KOPT-K1 (cell line): ENCODE measurements at regions not wholly inside any gene's neighbourhood (a gene's known extent, or its start where the extent isn't known, plus 50 kb on each side); places are given as distances from the start of the nearest gene placed in this dataset.
"Not testable (repeated sequence)": the region's sequence is repeated elsewhere in the genome, so short reads cannot be mapped to it uniquely, and the experiment has no call there.

ENCODE experiments used
- H3K27ac ChIP-seq: fragments of 200-600 bp; sonication (generic); 2 replicates; pipeline ENCODE4 v1.5.1; 2016; ENCODE audit warnings: antibody characterized with exemption, mild to moderate bottlenecking, low read depth, low read length; ENCODE audit not compliant: poor library complexity, severe bottlenecking
- H3K36me3 ChIP-seq: fragments of 200-600 bp; sonication (generic); 2 replicates; pipeline ENCODE4 v1.5.1; 2017; ENCODE audit warnings: antibody characterized with exemption, mild to moderate bottlenecking, low read length, moderate library complexity; ENCODE audit not compliant: insufficient read depth
- H3K9me3 ChIP-seq: fragments of 200-600 bp; sonication (generic); 2 replicates; pipeline ENCODE4 v1.5.1; 2017; ENCODE audit warnings: antibody characterized with exemption, low read length, mild to moderate bottlenecking; ENCODE audit not compliant: insufficient read depth, poor library complexity, severe bottlenecking

DNA sequence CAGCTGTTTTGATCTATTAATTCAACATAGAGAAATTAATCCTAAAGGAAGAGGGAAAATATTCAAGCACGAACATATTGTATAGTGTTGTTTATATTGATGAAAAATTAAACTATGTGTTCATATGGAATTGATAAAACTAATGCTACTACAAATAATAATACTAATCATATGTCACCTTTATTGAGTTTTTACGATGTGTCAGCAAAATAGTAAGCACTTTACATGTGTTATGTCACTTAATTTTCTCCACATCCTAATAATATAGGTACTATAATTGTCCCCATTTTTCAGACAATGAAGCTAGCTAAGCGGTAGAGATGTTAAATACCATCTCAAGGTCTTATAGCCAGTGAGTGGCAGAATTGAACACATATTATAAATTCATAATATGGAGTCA, 2008.5 kb upstream of the WWC1 start:
- no peaks in the 10 kb centered on the region for H3K9me3 ChIP-seq
- no peaks in the 10 kb centered on the region for H3K36me3 ChIP-seq
- no peak overlapping the region for H3K27ac ChIP-seq

DNA sequence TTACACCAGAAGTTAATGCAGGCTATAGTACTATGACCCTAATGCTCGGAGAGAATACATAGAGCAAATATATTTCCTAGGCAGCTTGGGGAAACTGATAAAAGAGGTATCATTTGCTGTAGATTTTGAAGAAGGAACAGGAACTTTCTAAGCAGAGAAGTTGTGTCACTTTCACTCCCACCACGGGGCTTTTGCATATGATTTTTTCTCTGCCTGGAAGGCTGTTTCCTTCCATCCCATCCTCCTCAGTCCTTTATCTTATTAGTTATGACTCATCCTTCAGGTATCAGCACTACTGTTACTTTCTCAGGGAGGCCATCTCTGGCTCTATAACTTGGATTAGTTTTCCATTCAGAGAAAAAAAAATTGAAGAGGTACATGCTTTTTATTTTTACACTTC, 2006.1 kb upstream of the WWC1 start:
- Histone ChIP-seq H3K9me3 (no peaks in the 10 kb centered on the region), H3K36me3 (no peaks in the 10 kb centered on the region), H3K27ac (no peak overlapping the region)

DNA sequence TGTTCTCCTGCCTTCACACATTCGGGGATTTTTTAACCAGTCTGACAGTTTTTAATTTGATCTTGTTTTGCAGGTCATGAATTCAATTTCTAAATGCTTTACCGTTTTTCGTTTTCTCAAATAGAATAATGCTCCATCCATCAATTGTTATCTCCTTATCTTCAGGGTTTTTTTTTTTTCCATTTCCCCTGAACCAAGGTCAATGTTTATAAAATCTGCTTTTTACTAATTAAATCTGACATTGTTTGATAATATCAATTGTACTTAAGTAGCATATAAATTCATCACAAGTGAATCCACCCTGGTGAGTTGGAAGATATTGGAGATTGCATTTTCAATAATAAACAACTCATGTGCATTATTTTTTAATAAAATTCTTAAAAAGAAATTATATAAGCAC, 2004.6 kb upstream of the WWC1 start:
- no peak overlapping the region for H3K27ac ChIP-seq
- no peaks in the 10 kb centered on the region for H3K9me3 ChIP-seq
- H3K36me3 ChIP-seq: no peaks in the 10 kb centered on the region

DNA sequence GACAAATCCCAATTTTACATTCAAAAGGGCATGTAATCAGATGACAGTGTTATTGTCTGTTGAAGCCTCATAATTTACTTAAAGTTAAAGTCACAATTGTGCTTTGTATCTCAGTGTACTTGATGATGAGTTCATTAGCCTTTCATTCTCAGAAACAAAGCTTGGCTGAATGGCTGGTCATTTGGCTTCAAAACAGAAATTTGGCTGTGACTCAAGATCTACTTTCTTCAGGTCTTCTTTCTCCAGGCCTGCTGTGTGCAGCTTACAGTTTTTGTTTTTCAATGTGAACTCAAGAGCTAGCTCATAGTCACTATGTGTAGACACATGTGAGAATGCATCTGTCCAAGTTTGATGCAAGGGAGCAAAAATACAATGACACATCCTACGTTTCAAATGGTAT, 2003.6 kb upstream of the WWC1 start:
- no peaks in the 10 kb centered on the region for H3K36me3 ChIP-seq
- no peak overlapping the region for H3K27ac ChIP-seq
- H3K9me3 ChIP-seq: no peaks in the 10 kb centered on the region

DNA sequence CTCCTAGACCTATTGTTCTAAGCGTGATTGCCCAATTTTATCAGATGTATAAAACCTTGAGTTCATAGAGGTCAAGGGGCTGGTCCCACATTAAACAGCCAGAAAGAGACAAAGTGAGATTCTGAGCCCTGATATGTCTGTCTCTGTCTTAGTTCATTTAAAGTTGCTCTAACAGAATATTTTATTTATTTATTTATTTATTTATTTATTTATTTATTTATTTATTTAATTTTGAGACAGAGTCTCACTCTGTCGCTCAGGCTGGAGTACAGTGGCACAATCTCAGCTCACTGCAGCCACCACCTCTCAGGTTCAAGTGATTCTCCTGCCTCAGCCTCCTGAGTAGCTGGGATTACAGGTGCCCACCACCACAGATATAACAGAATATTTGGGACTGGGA, 1999.6 kb upstream of the WWC1 start:
- not testable (repeated sequence) for H3K9me3 ChIP-seq, H3K27ac ChIP-seq, H3K36me3 ChIP-seq

DNA sequence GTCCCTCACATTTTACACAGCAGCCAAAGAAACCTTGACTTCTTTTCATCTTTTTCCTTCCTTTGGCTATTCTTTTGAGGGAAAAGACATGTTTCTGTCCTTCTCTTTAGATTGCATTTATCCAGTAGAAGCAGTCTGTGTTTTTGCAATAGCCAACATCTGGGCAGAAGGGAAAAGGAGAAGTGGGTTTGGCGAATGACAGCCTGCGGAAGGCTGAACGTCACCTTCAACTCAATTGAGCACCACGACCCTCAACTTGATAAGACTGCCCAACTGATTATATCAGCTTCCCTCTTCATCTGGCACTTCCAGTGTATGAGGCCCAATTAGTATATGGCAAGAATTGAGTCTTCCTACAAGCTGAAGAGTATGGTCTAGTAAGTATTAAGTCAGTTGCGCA, 1997.6 kb upstream of the WWC1 start:
- no peaks in the 10 kb centered on the region for H3K36me3 ChIP-seq
- no peak overlapping the region for H3K27ac ChIP-seq
- H3K9me3 ChIP-seq: no peaks in the 10 kb centered on the region

DNA sequence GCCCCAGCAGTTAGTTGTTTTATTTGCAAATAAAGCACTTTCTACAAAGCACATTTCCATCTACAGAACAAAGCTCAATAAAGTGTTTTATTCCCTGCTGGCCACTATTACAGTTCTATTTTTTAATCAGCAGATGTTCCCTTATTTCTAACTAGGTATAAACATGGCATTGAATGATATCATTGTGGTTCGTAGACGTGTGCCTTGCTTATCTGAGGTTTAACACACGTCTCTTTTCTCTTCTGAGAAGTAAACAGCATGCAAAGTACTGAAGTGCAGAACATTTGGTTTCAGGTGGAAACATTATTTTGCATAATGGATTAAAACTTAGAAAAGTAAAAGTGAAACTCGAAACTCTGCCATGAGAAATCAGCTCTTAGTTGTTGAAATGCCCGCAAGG, 1989.3 kb upstream of the WWC1 start:
- no peaks in the 10 kb centered on the region for H3K9me3 ChIP-seq
- no peaks in the 10 kb centered on the region for H3K36me3 ChIP-seq
- no peak overlapping the region for H3K27ac ChIP-seq

DNA sequence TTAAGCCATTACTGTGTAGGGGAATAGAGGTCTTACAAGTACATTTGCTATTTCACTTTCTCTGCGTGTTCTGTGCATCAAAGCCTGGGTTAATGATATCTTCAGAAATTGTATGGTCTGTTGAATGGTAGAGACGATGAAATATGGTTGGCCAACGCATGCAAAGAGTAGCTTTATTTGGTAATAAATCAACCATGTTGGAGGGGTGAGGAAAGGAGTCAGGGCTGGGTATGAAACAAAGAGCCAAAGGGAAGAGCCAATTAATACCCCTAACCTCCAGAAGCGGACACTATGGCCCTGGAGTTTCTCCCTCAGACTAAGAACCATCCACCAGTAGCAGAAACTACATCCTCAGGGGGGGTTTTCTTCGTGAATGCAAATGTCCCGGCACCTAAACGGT, 1974.0 kb upstream of the WWC1 start:
- Histone ChIP-seq H3K36me3 (no peaks in the 10 kb centered on the region), H3K9me3 (no peaks in the 10 kb centered on the region), H3K27ac (no peak overlapping the region)

DNA sequence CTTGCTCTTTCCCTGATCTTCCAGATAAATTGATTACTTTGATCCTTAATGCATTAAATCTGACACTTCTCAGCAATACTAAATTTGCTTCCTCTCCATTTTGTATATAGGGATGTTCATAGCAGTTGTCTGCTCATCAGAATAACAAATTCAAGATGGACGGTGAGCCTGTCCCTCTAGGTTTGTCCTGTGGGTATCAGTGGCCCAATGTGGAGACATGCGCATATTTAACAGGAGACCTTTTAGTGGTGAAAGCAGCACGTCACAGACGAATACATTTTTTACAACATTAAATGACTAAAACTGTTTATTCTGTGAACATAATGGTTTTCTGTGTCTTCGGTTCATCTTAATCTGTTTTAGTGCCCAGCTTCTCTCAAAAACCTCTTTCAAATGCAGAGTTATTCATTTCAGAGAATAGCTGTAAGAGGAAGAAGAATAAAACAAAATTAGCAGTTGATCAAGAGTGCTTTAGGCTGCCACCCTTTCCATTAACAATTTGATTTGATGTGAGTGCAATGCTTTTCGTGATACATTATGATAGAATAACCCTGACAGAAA, 1970.4 kb upstream of the WWC1 start:
- no peak overlapping the region for H3K27ac ChIP-seq
- no peaks in the 10 kb centered on the region for H3K9me3 ChIP-seq
- H3K36me3 ChIP-seq: no peaks in the 10 kb centered on the region

DNA sequence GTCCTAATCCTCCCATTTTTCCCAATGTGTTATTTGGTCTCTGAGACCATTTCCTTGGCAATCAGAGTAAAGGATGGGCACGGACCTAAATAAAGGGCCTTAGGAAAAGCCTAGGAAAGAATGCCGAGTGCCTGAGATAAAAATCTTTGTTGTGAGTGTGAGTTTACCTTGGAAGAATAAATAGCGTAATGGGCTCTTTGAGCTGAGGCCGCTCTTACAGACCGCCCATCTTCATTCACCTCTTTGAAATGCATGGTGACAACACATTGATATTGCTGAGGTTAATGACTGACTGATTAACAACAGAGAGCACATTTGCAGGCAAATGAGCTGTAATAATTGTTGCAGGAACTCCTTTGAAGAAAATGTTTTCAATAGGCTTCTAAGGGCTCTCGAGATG, 1967.1 kb upstream of the WWC1 start:
- Histone ChIP-seq H3K9me3 (no peaks in the 10 kb centered on the region), H3K36me3 (no peaks in the 10 kb centered on the region), H3K27ac (no peak overlapping the region)

DNA sequence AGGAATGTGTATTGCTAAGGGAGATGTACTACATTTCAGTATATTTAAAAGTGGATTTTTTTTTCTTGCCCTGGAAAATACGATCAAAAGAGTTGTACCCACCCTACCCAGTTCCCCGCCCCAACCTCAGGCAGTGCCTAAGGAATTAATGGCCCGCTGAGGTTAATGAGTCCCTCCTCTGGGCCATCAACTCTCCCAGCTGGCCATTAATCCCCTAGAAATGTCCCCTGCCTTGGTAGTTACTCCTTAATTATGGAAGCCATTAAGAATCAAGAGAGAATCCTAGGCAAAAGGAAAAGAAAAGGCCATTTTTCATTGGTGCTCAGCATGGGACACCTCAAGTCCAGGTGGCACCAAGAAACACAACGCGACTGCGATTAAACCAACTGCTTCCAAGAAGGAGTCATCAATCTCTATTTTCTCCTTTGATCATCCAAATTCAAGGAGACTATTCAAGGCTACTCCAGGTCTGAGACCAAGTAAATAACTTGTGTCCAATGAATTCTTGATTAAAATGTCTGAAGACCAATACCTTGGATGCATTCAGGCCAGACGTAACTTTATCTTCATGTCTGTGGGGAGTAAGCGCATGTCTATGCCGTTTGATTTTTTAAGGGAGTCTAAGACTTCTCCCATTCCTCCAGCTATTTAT, 1962.2 kb upstream of the WWC1 start:
- H3K9me3 ChIP-seq: no peaks in the 10 kb centered on the region
- H3K27ac ChIP-seq: no peak overlapping the region
- no peaks in the 10 kb centered on the region for H3K36me3 ChIP-seq

DNA sequence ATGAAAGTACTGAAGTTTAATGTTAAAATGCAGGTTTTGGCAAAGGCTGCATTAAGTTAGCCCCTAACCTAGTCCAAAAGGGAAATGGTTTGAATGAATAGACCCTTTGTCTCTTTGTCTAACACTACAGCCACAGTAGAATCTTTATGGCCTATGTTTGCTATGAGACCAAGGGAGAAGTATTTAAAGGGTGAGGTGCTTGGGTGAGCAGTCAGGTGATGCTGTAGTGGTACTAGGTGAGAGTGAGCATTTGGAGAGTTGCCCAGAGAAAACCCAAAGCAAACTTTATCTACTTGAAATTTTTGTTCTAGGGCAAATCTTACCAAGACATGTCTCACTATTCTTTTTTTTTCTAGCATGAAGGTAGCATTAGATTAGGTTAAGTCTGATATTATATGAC, 1961.4 kb upstream of the WWC1 start:
- no peaks in the 10 kb centered on the region for H3K36me3 ChIP-seq
- H3K27ac ChIP-seq: no peak overlapping the region
- no peaks in the 10 kb centered on the region for H3K9me3 ChIP-seq

DNA sequence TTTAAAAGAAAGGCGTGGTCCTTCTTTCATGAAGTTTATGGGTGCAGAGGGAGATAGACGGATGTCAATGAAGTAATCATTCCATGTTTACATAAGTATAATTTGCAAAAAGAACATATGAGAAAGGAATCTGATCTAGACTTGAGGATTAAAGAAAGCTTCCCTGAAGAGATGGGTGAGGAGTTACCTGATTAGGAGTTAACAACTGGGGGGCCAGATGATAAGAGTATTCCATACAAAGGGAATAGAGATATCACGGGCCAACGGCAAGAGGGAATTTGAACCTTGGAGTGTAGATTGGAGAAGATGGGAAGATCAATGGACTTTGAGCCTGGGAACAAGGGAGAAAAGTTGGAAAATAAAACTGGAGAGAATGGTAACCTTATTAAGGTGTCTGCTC, 1959.9 kb upstream of the WWC1 start:
- no peaks in the 10 kb centered on the region for H3K36me3 ChIP-seq
- H3K9me3 ChIP-seq: no peaks in the 10 kb centered on the region
- no peak overlapping the region for H3K27ac ChIP-seq

DNA sequence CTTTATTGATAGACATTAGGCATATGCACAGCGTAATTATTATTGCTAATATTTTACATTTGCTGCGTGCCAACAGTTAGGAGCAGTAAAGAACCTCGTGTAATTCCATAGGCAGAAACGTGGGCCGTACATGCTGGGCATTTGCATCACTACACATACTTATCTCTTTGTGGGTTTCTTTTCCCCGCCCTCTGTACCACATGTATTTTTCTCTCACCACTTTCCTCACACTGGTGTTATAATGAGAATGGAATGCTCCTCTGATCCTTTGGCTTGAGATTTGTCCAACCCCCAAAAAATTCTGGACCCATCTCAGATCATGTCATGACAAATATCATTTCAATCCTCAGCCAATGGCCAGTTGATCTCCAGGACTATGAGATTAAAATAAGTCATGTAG, 1952.6 kb upstream of the WWC1 start:
- H3K9me3 ChIP-seq: no peaks in the 10 kb centered on the region

DNA sequence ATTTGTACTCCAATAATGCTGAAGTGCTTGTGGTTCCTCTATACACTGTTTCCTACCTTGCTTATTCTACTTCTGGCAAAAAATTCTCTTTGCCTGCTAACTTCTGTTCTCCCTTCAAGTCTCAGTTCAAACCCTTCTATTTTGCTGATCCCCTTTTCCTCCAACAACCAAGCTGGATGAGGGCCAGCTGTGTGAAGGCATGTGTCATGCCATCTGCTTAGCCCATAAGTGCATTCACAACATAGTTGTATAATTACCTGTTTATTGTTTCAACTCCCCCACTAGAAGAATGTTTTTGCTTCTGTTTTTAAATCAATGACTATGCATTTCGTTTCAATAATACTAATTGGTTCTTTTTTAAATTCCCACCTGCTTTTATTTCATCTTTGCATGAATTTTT, 1951.4 kb upstream of the WWC1 start:
- no peaks in the 10 kb centered on the region for H3K36me3 ChIP-seq
- no peaks in the 10 kb centered on the region for H3K9me3 ChIP-seq
- H3K27ac ChIP-seq: no peak overlapping the region

More for the DNA sequence above, 1952.6 kb upstream of the WWC1 start:
- Histone ChIP-seq H3K36me3 (no peaks in the 10 kb centered on the region), H3K27ac (no peak overlapping the region)

DNA sequence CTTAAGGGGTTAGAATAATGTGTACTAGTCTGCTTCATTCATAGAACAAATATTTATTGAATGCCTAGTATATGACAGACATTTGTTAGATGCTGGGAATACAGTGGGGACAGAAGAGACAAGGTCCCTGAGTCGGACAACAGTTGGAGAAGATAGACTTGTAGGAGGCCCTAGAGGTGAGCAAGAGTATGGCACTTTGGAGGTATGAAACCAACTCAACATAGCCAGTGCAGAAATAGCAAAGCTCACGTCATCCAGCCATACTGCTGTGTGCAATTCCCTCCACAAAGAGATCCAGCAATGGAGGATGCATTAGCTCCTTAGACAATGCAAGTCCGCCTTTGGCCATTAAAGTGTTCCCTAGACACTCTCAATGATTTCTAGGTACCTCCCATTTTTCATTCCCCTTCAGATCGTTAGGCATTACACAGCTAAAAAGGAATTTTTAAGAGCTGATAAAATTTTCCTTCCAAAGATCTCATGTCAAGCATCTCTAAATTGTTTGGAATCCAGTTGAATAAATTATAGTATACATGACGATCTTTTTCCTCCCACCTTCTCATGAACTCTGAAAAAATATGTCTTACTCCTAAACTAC, 1949.6 kb upstream of the WWC1 start:
- Histone ChIP-seq H3K9me3 (no peaks in the 10 kb centered on the region), H3K27ac (no peak overlapping the region), H3K36me3 (no peaks in the 10 kb centered on the region)
